IMR-90 (cell line): ENCODE measurements at regions not wholly inside any gene's neighbourhood (a gene's known extent, or its start where the extent isn't known, plus 50 kb on each side); places are given as distances from the start of the nearest gene placed in this dataset.

ENCODE experiments used
- ATAC-seq: fragments of 200-7000 bp; cut with Tn5 transposase; 2 replicates; pipeline ENCODE4 v1.9.1; 2020; ENCODE audit warnings: low read depth, mild to moderate bottlenecking, moderate library complexity
- BruUV-seq: library from RNA; stranded (reverse); fragments of 400-500 nt; replicated peaks from 2 replicates; lab custom pipeline; 2021; lab: Mats Ljungman, UMichigan
- CTCF ChIA-PET: fragments of 300-600 bp; formaldehyde crosslinking; extraction: SDS; loops from one replicate; lab custom pipeline; 2021; ENCODE audit warnings: antibody characterized with exemption; lab: Yijun Ruan, JAX
- POLR2A ChIA-PET: fragments of 300-600 bp; sonication (Branson Sonifier 250); formaldehyde crosslinking; loops from one replicate; lab custom pipeline; 2022; ENCODE audit warnings: antibody characterized with exemption; ENCODE audit not compliant: unreplicated experiment; lab: Charles Lee
- DNase-seq: peaks from one replicate; pipeline ENCODE4 v3.0.0; 2013
- H2AFZ ChIP-seq: replicated peaks from 2 replicates; pipeline ENCODE3; 2013; ENCODE audit warnings: low read length, mild to moderate bottlenecking; ENCODE audit not compliant: poor library complexity
- H2AK5ac ChIP-seq: 2 replicates; pipeline ENCODE4 v1.6.1; 2013; ENCODE audit warnings: low read depth, low read length, inconsistent platforms
- H2AK9ac ChIP-seq: replicated peaks from 2 replicates; pipeline ENCODE3; 2013; ENCODE audit warnings: mild to moderate bottlenecking, low read depth, low read length, moderate library complexity; ENCODE audit not compliant: poor library complexity
- H2BK120ac ChIP-seq: 2 replicates; pipeline ENCODE4 v1.6.1; 2013; ENCODE audit warnings: low read depth, low read length, inconsistent platforms
- H2BK15ac ChIP-seq: 3 replicates; pipeline ENCODE4 v1.6.1; 2013; ENCODE audit warnings: low read depth, low read length, inconsistent platforms
- H2BK20ac ChIP-seq: 2 replicates; pipeline ENCODE4 v1.6.1; 2013; ENCODE audit warnings: low read depth, mild to moderate bottlenecking, inconsistent platforms, low read length, moderate library complexity
- H2BK5ac ChIP-seq: 2 replicates; pipeline ENCODE4 v1.6.1; 2013; ENCODE audit warnings: mild to moderate bottlenecking, low read depth, low read length, inconsistent platforms; ENCODE audit not compliant: poor library complexity, severe bottlenecking
- H3K14ac ChIP-seq: replicated peaks from 2 replicates; pipeline ENCODE4 v1.6.1; 2013; ENCODE audit warnings: low read depth, low read length, inconsistent platforms
- H3K18ac ChIP-seq: 2 replicates; pipeline ENCODE4 v1.6.1; 2013; ENCODE audit warnings: low read depth, low read length, control low read depth
- H3K23ac ChIP-seq: 2 replicates; pipeline ENCODE4 v1.6.1; 2013; ENCODE audit warnings: low read depth, low read length, inconsistent platforms
- H3K27ac ChIP-seq: 2 replicates; pipeline ENCODE4 v1.5.1; 2013; ENCODE audit warnings: mild to moderate bottlenecking, control low read depth, low read length; ENCODE audit not compliant: insufficient read depth
- H3K27me3 ChIP-seq: 2 replicates; pipeline ENCODE4 v1.6.1; 2013; ENCODE audit warnings: low read length; ENCODE audit not compliant: control insufficient read depth, insufficient read depth
- H3K36me3 ChIP-seq: 2 replicates; pipeline ENCODE4 v1.6.1; 2013; ENCODE audit warnings: low read length, mixed read lengths; ENCODE audit not compliant: control insufficient read depth, insufficient read depth
- H3K4ac ChIP-seq: 2 replicates; pipeline ENCODE4 v1.6.1; 2013; ENCODE audit warnings: low read depth, low read length, inconsistent platforms
- H3K4me1 ChIP-seq: 2 replicates; pipeline ENCODE4 v1.6.1; 2013; ENCODE audit warnings: low read length, mixed read lengths; ENCODE audit not compliant: control insufficient read depth, insufficient read depth
- H3K4me2 ChIP-seq: 2 replicates; pipeline ENCODE4 v1.6.1; 2013; ENCODE audit warnings: low read depth, mild to moderate bottlenecking, control low read depth, low read length, moderate library complexity
- H3K4me3 ChIP-seq: 2 replicates; pipeline ENCODE4 v1.5.1; 2013; ENCODE audit warnings: low read depth, mild to moderate bottlenecking, control low read depth, low read length, moderate library complexity; ENCODE audit not compliant: insufficient read depth
- H3K56ac ChIP-seq: 2 replicates; pipeline ENCODE4 v1.6.1; 2013; ENCODE audit warnings: low read length, inconsistent platforms; ENCODE audit not compliant: insufficient read depth; ENCODE audit errors: extremely low read depth
- H3K79me1 ChIP-seq, 2 experiments: 2 replicates each; pipeline ENCODE4 v1.6.1; 2013; ENCODE audit warnings: low read length in 2 of 2, inconsistent platforms in 1 of 2, low read depth in 1 of 2
- H3K9ac ChIP-seq: 2 replicates; pipeline ENCODE4 v1.6.1; 2013; ENCODE audit warnings: low read depth, low read length, control low read depth
- H3K9me1 ChIP-seq: 2 replicates; pipeline ENCODE4 v1.6.1; 2013; ENCODE audit warnings: low read length, inconsistent platforms; ENCODE audit not compliant: insufficient read depth
- H3K9me3 ChIP-seq: 2 replicates; pipeline ENCODE4 v1.6.1; 2013; ENCODE audit warnings: low read length; ENCODE audit not compliant: control insufficient read depth, insufficient read depth
- H4K20me1 ChIP-seq: 2 replicates; pipeline ENCODE4 v1.6.1; 2013; ENCODE audit warnings: low read length, inconsistent platforms; ENCODE audit not compliant: insufficient read depth
- H4K5ac ChIP-seq: 2 replicates; pipeline ENCODE4 v1.6.1; 2013; ENCODE audit warnings: mild to moderate bottlenecking, low read depth, low read length, control low read depth
- H4K8ac ChIP-seq, 2 experiments: 2 replicates each; pipeline ENCODE4 v1.6.1; 2013; ENCODE audit warnings: low read depth in 2 of 2, low read length in 2 of 2, control low read depth in 1 of 2, inconsistent platforms in 1 of 2
- H4K91ac ChIP-seq: 2 replicates; pipeline ENCODE4 v1.6.1; 2013; ENCODE audit warnings: low read depth, low read length, inconsistent platforms; ENCODE audit not compliant: insufficient read depth
- BHLHE40 ChIP-seq: fragments of 150-350 bp; IDR thresholded peaks from 2 replicates; pipeline ENCODE4 v1.6.1; 2016; ENCODE audit warnings: mild to moderate bottlenecking, low read depth, low read length
- CEBPB ChIP-seq: IDR thresholded peaks from 2 replicates; pipeline ENCODE4 v1.6.1; 2012; ENCODE audit warnings: low read depth, low read length, improper control_type of control experiment
- CHD1 ChIP-seq: IDR thresholded peaks from 2 replicates; pipeline ENCODE4 v1.6.1; 2012; ENCODE audit warnings: low read depth, low read length, improper control_type of control experiment
- CTCF ChIP-seq: conservative IDR thresholded peaks from 2 replicates; pipeline ENCODE4 v1.5.1; 2012; ENCODE audit warnings: mild to moderate bottlenecking, low read depth, low read length, improper control_type of control experiment
- ELK1 ChIP-seq: fragments of 150-350 bp; IDR thresholded peaks from 2 replicates; pipeline ENCODE4 v1.6.1; 2016; ENCODE audit warnings: low read depth, mild to moderate bottlenecking, low read length, moderate library complexity, borderline replicate concordance
- FOS ChIP-seq: fragments of 150-350 bp; IDR thresholded peaks from 2 replicates; pipeline ENCODE4 v1.6.1; 2016; ENCODE audit warnings: low read depth, low read length
- MAFK ChIP-seq: IDR thresholded peaks from 2 replicates; pipeline ENCODE4 v1.6.1; 2012; ENCODE audit warnings: low read depth, low read length, improper control_type of control experiment
- MAZ ChIP-seq: IDR thresholded peaks from 2 replicates; pipeline ENCODE4 v1.6.1; 2012; ENCODE audit warnings: low read depth, mild to moderate bottlenecking, low read length, improper control_type of control experiment, moderate library complexity, borderline replicate concordance
- MXI1 ChIP-seq: IDR thresholded peaks from 2 replicates; pipeline ENCODE4 v1.6.1; 2012; ENCODE audit warnings: low read depth, mild to moderate bottlenecking, low read length, moderate library complexity, borderline replicate concordance
- NFE2L2 ChIP-seq: fragments of 150-350 bp; IDR thresholded peaks from 2 replicates; pipeline ENCODE4 v1.6.1; 2016; ENCODE audit warnings: low read depth, mild to moderate bottlenecking, low read length
- POLR2A ChIP-seq: IDR thresholded peaks from 2 replicates; pipeline ENCODE4 v1.6.1; 2012; ENCODE audit warnings: mild to moderate bottlenecking, low read depth, low read length
- RAD21 ChIP-seq: IDR thresholded peaks from 2 replicates; pipeline ENCODE4 v1.6.1; 2012; ENCODE audit warnings: low read length, improper control_type of control experiment
- RCOR1 ChIP-seq: IDR thresholded peaks from 2 replicates; pipeline ENCODE4 v1.6.1; 2012; ENCODE audit warnings: mild to moderate bottlenecking, low read length, improper control_type of control experiment; ENCODE audit not compliant: insufficient replicate concordance
- RFX5 ChIP-seq: IDR thresholded peaks from 2 replicates; pipeline ENCODE4 v1.8.0; 2012; ENCODE audit warnings: low read depth, mild to moderate bottlenecking, low read length, moderate library complexity
- SMC3 ChIP-seq: fragments of 150-350 bp; IDR thresholded peaks from 2 replicates; pipeline ENCODE4 v1.6.1; 2016; ENCODE audit warnings: low read depth, mild to moderate bottlenecking, antibody characterized with exemption, low read length, moderate library complexity
- USF2 ChIP-seq: fragments of 150-350 bp; IDR thresholded peaks from 2 replicates; pipeline ENCODE4 v1.6.1; 2017; ENCODE audit warnings: mild to moderate bottlenecking, antibody characterized with exemption, low read length, low read depth
- WGBS, 2 experiments: methylation state at CpG; one replicate each; pipeline versions ENCODE4 v1.1.5 to v1.1.7; 2013; ENCODE audit warnings: missing lambda C conversion rate in 2 of 2; ENCODE audit not compliant: insufficient read length in 1 of 2; ENCODE audit errors: extremely low coverage in 2 of 2; 5-methylcytosine and 5-hydroxymethylcytosine counted together
- dilution Hi-C: fragments of 300-500 bp; cut with HindIII; formaldehyde crosslinking; loops from one replicate; pipeline ENCODE4 v1.14.3; 2018; ENCODE audit warnings: low sequenced_read_pairs; ENCODE audit not compliant: unreplicated experiment
- in situ Hi-C: fragments of 300-500 bp; cut with MboI; formaldehyde crosslinking; loops from 3 replicates; pipeline ENCODE4 v1.14.3; 2019; ENCODE audit warnings: low sequenced_read_pairs, inconsistent platforms, mixed read lengths
- intact Hi-C: fragments of 100-400 bp; cut with micrococcal nuclease; formaldehyde crosslinking; loops from 2 replicates; pipeline ENCODE4 v1.10.0; 2022

GRCh38 chr15:31858026-31858425 lies 172.3 kb upstream of the CHRNA7 start:
- dilution Hi-C loops (no loop called here), in situ Hi-C loops (no loop called here), intact Hi-C loops (no loop called here)
- Histone ChIP-seq H2BK120ac (no peak overlapping the region), H3K4me3 (no peak overlapping the region), H3K56ac (no peak overlapping the region), H3K79me1 (no peaks in the 10 kb centered on the region), H3K23ac (no peak overlapping the region), H3K9ac (no peak overlapping the region), H4K20me1 (no peaks in the 10 kb centered on the region), H3K27ac (no peak overlapping the region), H3K4me1 (no peaks in the 10 kb centered on the region), H2BK20ac (no peak overlapping the region), H2BK5ac (no peak overlapping the region), H4K91ac (no peak overlapping the region), H2AK9ac (no peak overlapping the region), H4K8ac (no peak overlapping the region), H4K5ac (no peak overlapping the region), H2AK5ac (no peak overlapping the region), H3K9me3 (no peaks in the 10 kb centered on the region), H3K14ac (no peak overlapping the region), H3K4me2 (no peak overlapping the region), H3K36me3 (no peaks in the 10 kb centered on the region), H2AFZ (no peak overlapping the region), H3K18ac (no peak overlapping the region), H3K9me1 (no peaks in the 10 kb centered on the region), H2BK15ac (no peak overlapping the region), H3K4ac (no peak overlapping the region), H3K27me3 (no peaks in the 10 kb centered on the region; the same call in 1 of the 2 replicates)
- ATAC-seq, result no peak
- WGBS, 2 experiments, result no CpG with 5 or more reads among the region's 6 CpGs
- no peak for TF ChIP-seq FOS
- no peak for TF ChIP-seq USF2
- TF ChIP-seq POLR2A, result no peak
- TF ChIP-seq MAZ, result no peak
- TF ChIP-seq BHLHE40, result no peak
- no peak for TF ChIP-seq RFX5
- no peak for TF ChIP-seq RCOR1
- no peak for TF ChIP-seq CHD1
- no peak for TF ChIP-seq MAFK
- TF ChIP-seq CEBPB, result no peak
- TF ChIP-seq MXI1, result no peak
- no peak for TF ChIP-seq SMC3
- TF ChIP-seq ELK1, result no peak
- TF ChIP-seq NFE2L2, result no peak
- TF ChIP-seq RAD21, result no peak
- TF ChIP-seq CTCF, result no peak
- POLR2A ChIA-PET, result no interaction called here
- CTCF ChIA-PET, result no interaction called here
- DNase-seq, result no peak
- no TSS peak for BruUV-seq
